ENCODE measurements at regions not wholly inside any gene's neighbourhood (a gene's known extent, or its start where the extent isn't known, plus 50 kb on each side); places are given as distances from the start of the nearest gene placed in this dataset.

DNA sequence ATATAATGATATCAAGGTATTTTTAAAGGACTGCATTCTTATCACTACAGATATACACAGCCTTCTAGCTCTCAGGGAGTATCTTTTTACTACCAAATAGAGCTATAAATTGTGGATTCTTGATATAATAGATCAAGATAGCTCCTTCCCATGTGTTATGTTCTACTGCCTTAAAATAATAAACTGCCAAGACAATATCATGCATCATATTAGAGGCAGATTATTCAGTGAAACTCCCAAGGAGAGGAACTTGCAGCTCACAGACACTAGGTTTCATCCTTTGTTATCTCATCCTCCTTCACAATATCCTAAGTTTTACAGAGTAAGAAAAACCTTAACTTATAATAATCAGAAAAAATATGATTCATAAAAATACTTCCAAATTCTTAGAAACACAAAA, 802.8 kb downstream of the DIAPH3 start:
- Histone ChIP-seq H3K27me3 (ENCODE audit: insufficient read depth, poor library complexity, severe bottlenecking) (no peaks in the 10 kb centered on the region), H3K4me3 (replicated peaks; ENCODE audit: insufficient read depth, low read length) (no peak overlapping the region), H3K27ac (replicated peaks) (no peak overlapping the region)
- TF ChIP-seq POLR2AphosphoS5 (IDR thresholded peaks at IDR 0.05; ENCODE audit: low read depth): no peak
- no peak for TF ChIP-seq SPI1 (IDR thresholded peaks at IDR 0.05; ENCODE audit: borderline replicate concordance, low read depth)
- no peak for TF ChIP-seq GABPA (IDR thresholded peaks at IDR 0.05; ENCODE audit: low read depth)
- TF ChIP-seq REST (IDR thresholded peaks at IDR 0.05; ENCODE audit: insufficient replicate concordance, low read depth): no peak
- TF ChIP-seq CTCF (IDR thresholded peaks at IDR 0.05; ENCODE audit: insufficient read depth, low read length): no peak
- DNase-seq (ENCODE audit: low read depth in 1 of 2, low spot score in 1 of 2): no peak

- no peak overlapping the region for H3K4me3 ChIP-seq (replicated peaks; ENCODE audit: insufficient read depth, low read length)
- no peak for TF ChIP-seq REST (IDR thresholded peaks at IDR 0.05; ENCODE audit: insufficient replicate concordance, low read depth)
- no peak for TF ChIP-seq POLR2AphosphoS5 (IDR thresholded peaks at IDR 0.05; ENCODE audit: low read depth)
- TF ChIP-seq GABPA (IDR thresholded peaks at IDR 0.05; ENCODE audit: low read depth): no peak
- no peak for TF ChIP-seq SPI1 (IDR thresholded peaks at IDR 0.05; ENCODE audit: borderline replicate concordance, low read depth)
- TF ChIP-seq CTCF (IDR thresholded peaks at IDR 0.05; ENCODE audit: insufficient read depth, low read length): no peak
- no peaks in the 10 kb centered on the region for H3K27me3 ChIP-seq (ENCODE audit: insufficient read depth, poor library complexity, severe bottlenecking)
- no peak for DNase-seq (ENCODE audit: low read depth in 1 of 2, low spot score in 1 of 2)
- no peak overlapping the region for H3K27ac ChIP-seq (replicated peaks)
Measured at GRCh38 chr13:59363313-59363712, 800.4 kb downstream of the DIAPH3 start.

DNA sequence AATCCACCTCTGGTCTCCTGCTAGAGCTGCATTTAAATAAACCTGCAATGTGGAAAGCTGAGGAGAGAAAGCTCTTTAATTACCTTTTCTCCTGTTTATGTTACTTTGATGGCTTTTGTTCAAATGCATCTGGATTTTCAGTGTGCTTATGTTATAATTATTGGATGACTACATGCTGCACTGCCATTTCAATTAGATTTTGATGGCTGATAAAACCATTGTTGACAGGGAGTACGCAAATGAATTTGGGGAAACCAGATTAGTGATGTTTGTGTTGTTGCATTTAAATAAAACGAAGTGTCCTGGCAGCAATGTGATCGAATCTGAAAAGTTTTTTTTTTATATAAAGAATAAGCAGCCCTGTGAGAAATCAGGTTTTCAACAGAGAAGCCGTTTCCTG, 799.8 kb downstream of the DIAPH3 start:
- DNase-seq (ENCODE audit: low read depth in 1 of 2, low spot score in 1 of 2): no peak
- Histone ChIP-seq H3K4me3 (replicated peaks; ENCODE audit: insufficient read depth, low read length) (no peak overlapping the region), H3K27ac (replicated peaks) (no peak overlapping the region), H3K27me3 (ENCODE audit: insufficient read depth, poor library complexity, severe bottlenecking) (no peaks in the 10 kb centered on the region)
- no peak for TF ChIP-seq REST (IDR thresholded peaks at IDR 0.05; ENCODE audit: insufficient replicate concordance, low read depth)
- TF ChIP-seq CTCF (IDR thresholded peaks at IDR 0.05; ENCODE audit: insufficient read depth, low read length): no peak
- TF ChIP-seq GABPA (IDR thresholded peaks at IDR 0.05; ENCODE audit: low read depth): no peak

All from HL-60 (cell line).